ENCODE measurements at regions not wholly inside any gene's neighbourhood (a gene's known extent, or its start where the extent isn't known, plus 50 kb on each side); places are given as distances from the start of the nearest gene placed in this dataset.

GRCh38 chr3:110139821-110140220 is 802.5 kb upstream of the DPPA4 start:
- TF ChIP-seq, protein P1, sequence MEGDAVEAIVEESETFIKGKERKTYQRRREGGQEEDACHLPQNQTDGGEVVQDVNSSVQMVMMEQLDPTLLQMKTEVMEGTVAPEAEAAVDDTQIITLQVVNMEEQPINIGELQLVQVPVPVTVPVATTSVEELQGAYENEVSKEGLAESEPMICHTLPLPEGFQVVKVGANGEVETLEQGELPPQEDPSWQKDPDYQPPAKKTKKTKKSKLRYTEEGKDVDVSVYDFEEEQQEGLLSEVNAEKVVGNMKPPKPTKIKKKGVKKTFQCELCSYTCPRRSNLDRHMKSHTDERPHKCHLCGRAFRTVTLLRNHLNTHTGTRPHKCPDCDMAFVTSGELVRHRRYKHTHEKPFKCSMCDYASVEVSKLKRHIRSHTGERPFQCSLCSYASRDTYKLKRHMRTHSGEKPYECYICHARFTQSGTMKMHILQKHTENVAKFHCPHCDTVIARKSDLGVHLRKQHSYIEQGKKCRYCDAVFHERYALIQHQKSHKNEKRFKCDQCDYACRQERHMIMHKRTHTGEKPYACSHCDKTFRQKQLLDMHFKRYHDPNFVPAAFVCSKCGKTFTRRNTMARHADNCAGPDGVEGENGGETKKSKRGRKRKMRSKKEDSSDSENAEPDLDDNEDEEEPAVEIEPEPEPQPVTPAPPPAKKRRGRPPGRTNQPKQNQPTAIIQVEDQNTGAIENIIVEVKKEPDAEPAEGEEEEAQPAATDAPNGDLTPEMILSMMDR (conservative IDR thresholded peaks at IDR 0.05; ENCODE audit: low read length), result no peak
- no peak for DNase-seq (ENCODE audit: low read depth)
- no peak overlapping the region for H3K4me3 ChIP-seq (ENCODE audit: low read length)

- TF ChIP-seq, protein P1 (conservative IDR thresholded peaks at IDR 0.05; ENCODE audit: low read length), result no peak
- peak; percentile 6 for DNase-seq (ENCODE audit: low read depth)
- H3K4me3 ChIP-seq (ENCODE audit: low read length), result no peak overlapping the region
Observed at GRCh38 chr3:110149763-110150162, 812.4 kb upstream of the DPPA4 start.

- DNase-seq (ENCODE audit: low read depth), result no peak
- H3K4me3 ChIP-seq (ENCODE audit: low read length), result no peak overlapping the region
- TF ChIP-seq, protein P1 (conservative IDR thresholded peaks at IDR 0.05; ENCODE audit: low read length), result no peak
Observed at GRCh38 chr3:110157221-110157620, 819.9 kb upstream of the DPPA4 start.

GRCh38 chr3:110164632-110165369 is 827.5 kb upstream of the DPPA4 start:
- DNase-seq (ENCODE audit: low read depth), result peak; percentile 19
- no peak overlapping the region for H3K4me3 ChIP-seq (ENCODE audit: low read length)

DNA sequence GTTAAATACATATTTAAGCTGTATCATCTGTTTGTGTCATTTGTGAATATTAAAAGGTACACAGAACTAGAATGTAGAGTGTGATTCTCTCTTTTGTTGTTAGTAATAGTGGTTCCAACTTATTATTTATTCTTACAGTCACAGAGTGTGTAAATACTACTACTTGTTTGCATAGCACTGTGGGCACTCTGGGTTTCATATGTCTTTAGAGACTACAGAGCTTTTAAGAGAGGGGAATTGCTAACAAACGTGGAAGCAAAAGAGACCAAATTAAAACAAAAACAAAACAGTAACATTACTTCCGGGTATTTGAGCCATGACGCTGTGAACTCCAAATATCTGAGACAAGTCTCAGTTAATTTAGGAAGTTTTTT is 828.0 kb upstream of the DPPA4 start:
- H3K4me3 ChIP-seq (ENCODE audit: low read length), result no peak overlapping the region
- TF ChIP-seq, protein P1 (conservative IDR thresholded peaks at IDR 0.05; ENCODE audit: low read length), result no peak
- DNase-seq (ENCODE audit: low read depth), result peak; percentile 11

More at GRCh38 chr3:110164632-110165369, 827.5 kb upstream of the DPPA4 start:
- TF ChIP-seq, protein P1 (conservative IDR thresholded peaks at IDR 0.05; ENCODE audit: low read length), result no peak

DNA sequence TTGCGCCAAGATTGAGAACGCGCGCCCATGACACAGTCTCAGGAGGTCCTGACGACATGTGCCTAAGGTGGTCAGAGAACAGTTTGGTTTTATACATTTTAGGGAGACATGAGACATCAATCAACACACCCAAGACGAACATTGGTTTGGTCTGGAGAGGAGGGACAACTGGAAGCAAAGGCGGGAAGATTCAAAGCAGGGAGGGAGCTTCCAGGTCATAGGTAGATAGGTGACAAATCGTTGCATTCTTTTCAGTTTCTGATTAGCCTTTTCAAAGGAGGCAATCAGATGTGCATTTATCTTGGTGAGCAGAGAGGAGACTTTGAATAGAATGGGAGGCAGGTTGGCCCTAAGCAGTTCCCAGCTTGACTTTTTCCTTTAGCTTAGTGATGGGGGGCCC is 828.4 kb upstream of the DPPA4 start:
- DNase-seq (ENCODE audit: low read depth), result peak; percentile 12
- H3K4me3 ChIP-seq (ENCODE audit: low read length), result no peak overlapping the region
- TF ChIP-seq, protein P1 (conservative IDR thresholded peaks at IDR 0.05; ENCODE audit: low read length), result no peak

- no peak overlapping the region for H3K4me3 ChIP-seq (ENCODE audit: low read length)
- DNase-seq (ENCODE audit: low read depth), result no peak
- TF ChIP-seq, protein P1 (conservative IDR thresholded peaks at IDR 0.05; ENCODE audit: low read length), result no peak
Observed at GRCh38 chr3:110166791-110167190, 829.4 kb upstream of the DPPA4 start.
